ENCODE measurements at regions not wholly inside any gene's neighbourhood (a gene's known extent, or its start where the extent isn't known, plus 50 kb on each side); places are given as distances from the start of the nearest gene placed in this dataset.

DNA sequence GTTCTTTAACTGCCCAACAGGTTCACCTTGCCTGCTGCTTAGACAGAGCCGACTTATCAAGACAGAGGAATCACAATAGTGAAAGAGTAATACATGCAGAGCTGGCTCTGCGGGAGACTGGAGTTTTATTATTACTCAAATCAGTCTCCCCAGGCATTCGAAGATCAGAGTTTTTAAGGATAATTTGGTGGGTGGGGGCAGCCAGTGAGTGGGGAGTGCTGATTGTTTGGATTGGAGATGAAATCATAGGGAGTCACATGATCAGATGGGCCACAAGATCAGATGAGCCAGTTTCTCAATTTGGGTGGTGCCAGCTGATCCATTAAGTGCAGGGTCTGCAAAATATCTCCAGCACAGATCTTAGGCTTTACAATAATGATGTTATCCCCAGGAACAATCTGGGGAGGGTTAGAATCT is 131.3 kb downstream of the AKR1D1 start:
- ATAC-seq, result no peak
- TF ChIP-seq, protein P1, sequence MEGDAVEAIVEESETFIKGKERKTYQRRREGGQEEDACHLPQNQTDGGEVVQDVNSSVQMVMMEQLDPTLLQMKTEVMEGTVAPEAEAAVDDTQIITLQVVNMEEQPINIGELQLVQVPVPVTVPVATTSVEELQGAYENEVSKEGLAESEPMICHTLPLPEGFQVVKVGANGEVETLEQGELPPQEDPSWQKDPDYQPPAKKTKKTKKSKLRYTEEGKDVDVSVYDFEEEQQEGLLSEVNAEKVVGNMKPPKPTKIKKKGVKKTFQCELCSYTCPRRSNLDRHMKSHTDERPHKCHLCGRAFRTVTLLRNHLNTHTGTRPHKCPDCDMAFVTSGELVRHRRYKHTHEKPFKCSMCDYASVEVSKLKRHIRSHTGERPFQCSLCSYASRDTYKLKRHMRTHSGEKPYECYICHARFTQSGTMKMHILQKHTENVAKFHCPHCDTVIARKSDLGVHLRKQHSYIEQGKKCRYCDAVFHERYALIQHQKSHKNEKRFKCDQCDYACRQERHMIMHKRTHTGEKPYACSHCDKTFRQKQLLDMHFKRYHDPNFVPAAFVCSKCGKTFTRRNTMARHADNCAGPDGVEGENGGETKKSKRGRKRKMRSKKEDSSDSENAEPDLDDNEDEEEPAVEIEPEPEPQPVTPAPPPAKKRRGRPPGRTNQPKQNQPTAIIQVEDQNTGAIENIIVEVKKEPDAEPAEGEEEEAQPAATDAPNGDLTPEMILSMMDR (IDR thresholded peaks at IDR 0.05), result no peak
- TF ChIP-seq POLR2A (IDR thresholded peaks at IDR 0.05), result no peak
- H3K9me3 ChIP-seq, result peaks cover 0 to 3% (median 0%) of the 10 kb centered on the region in 12 donors
- H3K27me3 ChIP-seq, result no peaks in the 10 kb centered on the region
- intact Hi-C loops (cut with DNase I), result no loop called here
- H3K27ac ChIP-seq, result no peak overlapping the region
- 71 to 90% (median 89%) methylated on average over 3 of the region's 3 CpGs for WGBS, 4 donors
- H3K4me3 ChIP-seq, result no peak overlapping the region
- H3K36me3 ChIP-seq, result no peaks in the 10 kb centered on the region
- peaks cover 0 to 6% (median 0%) of the 10 kb centered on the region in 12 donors for H3K4me1 ChIP-seq
- no peak for DNase-seq

DNA sequence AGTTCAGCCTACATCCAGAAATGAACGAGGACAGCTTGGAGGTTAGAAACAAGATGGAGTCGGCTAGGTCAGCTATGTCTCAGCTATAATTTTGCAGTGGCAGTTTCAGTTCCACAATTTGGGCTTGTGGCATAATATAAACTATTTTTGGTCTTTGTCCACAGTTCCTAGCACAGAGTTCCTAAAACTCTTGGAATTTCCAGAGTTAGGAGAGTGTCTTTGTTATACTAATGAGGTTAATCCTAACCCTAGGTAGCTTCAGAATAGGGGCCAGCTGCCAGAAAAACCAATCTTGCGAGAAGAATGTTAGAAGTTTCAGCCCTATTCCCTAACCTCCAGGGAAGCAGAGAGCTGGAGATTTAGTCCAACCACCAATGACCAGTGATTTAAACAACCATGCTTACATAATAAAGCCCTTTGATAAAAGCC is 131.9 kb downstream of the AKR1D1 start:
- Histone ChIP-seq H3K36me3 (no peaks in the 10 kb centered on the region), H3K27ac (no peak overlapping the region), H3K4me1 (peaks cover 0 to 6% (median 0%) of the 10 kb centered on the region in 12 donors)

DNA sequence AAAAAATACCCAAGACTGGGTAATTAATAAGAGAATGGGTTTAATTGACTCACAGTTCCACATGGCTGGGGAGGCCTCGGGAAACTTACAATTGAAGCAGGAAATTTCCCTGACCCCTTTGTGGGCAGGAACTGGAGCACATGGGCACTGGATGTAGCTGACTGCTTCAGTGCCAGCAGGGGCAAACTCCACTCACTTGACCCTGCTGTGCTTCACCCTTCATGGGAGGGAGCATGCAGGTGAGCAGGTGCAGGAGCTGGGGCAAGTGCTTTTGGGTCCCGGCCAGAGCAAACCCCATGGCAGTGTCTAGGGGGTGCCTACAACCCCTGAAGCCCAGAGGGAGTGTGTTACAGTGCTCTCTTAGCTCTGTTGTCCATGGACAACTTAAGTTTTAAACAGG is 132.6 kb downstream of the AKR1D1 start:
- TF ChIP-seq, protein P1 (IDR thresholded peaks at IDR 0.05), result no peak
- no peak for TF ChIP-seq POLR2A (IDR thresholded peaks at IDR 0.05)
- Histone ChIP-seq H3K36me3 (no peaks in the 10 kb centered on the region), H3K4me3 (no peak overlapping the region), H3K4me1 (peaks cover 0 to 6% (median 0%) of the 10 kb centered on the region in 12 donors), H3K27me3 (no peaks in the 10 kb centered on the region), H3K27ac (no peak overlapping the region), H3K9me3 (peaks cover 0 to 3% (median 0%) of the 10 kb centered on the region in 12 donors)
- intact Hi-C loops (cut with DNase I), result no loop called here
- no peak for ATAC-seq
- 94 to 100% (median 95%) methylated on average over 2 of the region's 2 CpGs for WGBS, 4 donors
- DNase-seq, result no peak

More for the DNA sequence above, 131.9 kb downstream of the AKR1D1 start:
- no peak for DNase-seq
- Histone ChIP-seq H3K4me3 (no peak overlapping the region), H3K27me3 (no peaks in the 10 kb centered on the region), H3K9me3 (peaks cover 0 to 3% (median 0%) of the 10 kb centered on the region in 12 donors)
- WGBS, 4 donors, result 76 to 92% (median 87%) methylated on average over 3 of the region's 3 CpGs
- intact Hi-C loops (cut with DNase I), result no loop called here
- no peak for TF ChIP-seq POLR2A (IDR thresholded peaks at IDR 0.05)
- TF ChIP-seq, protein P1 (IDR thresholded peaks at IDR 0.05), result no peak
- no peak for ATAC-seq

DNA sequence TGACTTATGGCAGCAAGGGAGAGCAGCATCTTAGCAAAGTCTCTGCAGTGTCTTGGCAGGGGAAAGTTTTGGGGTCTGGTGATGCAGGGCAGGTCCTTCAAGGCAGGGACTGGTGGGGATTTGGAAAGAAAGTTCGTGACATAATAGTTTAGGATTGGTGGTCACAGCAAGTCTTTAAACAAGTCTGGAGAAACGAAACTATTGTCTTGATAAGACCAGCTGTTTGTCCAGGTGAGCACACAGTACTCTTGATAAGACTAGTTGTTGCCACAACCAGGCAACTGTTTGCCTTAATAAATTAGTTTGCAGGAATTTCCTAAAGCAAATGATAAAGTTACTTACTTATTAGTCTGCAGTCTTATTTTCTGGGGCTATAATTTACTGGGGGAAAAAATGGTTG is 136.1 kb downstream of the AKR1D1 start:
- 45 to 84% (median 79%) methylated on average over 2 of the region's 2 CpGs for WGBS, 4 donors
- no peak for ATAC-seq
- intact Hi-C loops (cut with DNase I), result no loop called here
- Histone ChIP-seq H3K4me3 (no peak overlapping the region), H3K36me3 (no peaks in the 10 kb centered on the region), H3K27ac (no peak overlapping the region), H3K9me3 (peaks cover 0 to 3% (median 0%) of the 10 kb centered on the region in 12 donors), H3K27me3 (no peaks in the 10 kb centered on the region), H3K4me1 (no peaks in the 10 kb centered on the region)
- no peak for DNase-seq
- TF ChIP-seq, protein P1 (IDR thresholded peaks at IDR 0.05), result no peak
- TF ChIP-seq POLR2A (IDR thresholded peaks at IDR 0.05), result no peak
